Globus pallidus (tissue), 1 donor: ENCODE measurements at regions not wholly inside any gene's neighbourhood (a gene's known extent, or its start where the extent isn't known, plus 50 kb on each side); places are given as distances from the start of the nearest gene placed in this dataset.
"Not testable (repeated sequence)": the region's sequence is repeated elsewhere in the genome, so short reads cannot be mapped to it uniquely, and the experiment has no call there.

Source experiments
- DNase-seq: peaks from one replicate; pipeline ENCODE4 v3.0.0-alpha.2; 2015; ENCODE audit warnings: low spot score

DNA sequence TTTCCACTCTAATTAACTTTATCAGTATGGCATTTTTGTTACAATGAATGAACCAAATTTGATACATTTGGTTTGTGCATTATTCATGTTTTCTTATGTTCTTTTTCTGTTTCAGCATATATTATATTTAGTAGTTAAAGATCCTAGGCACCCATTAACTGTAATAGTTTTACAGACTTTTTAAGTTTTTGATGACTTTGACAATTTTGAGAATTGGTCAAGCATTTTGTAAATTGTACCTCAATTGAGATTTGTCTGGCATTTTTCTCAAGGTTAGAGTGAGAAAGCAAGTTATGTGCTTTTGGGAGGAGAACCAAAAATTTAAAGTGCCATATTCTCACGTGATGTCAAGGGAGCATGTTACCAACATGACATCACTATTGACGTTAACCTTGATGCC is 1019.2 kb downstream of the CDH11 start:
- no peak for DNase-seq

DNA sequence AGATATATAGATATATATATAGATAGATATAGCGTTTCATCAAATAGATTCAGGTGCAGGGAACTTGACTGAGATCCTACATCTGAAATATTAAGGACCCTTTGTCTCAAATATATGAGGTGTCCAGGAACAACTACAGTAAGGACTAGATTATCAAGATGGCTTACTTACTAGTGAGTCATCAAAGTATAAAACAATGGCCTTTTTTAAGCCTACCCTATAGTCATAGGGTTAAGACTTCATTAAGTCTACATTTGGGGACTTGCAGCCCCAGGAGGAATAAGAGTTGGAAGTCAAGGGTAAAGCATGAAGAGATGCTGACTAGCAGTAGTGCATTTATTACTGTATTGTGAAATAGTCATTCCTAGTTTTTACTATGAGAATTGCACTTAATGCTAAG is 1023.4 kb downstream of the CDH11 start:
- DNase-seq = no peak

DNA sequence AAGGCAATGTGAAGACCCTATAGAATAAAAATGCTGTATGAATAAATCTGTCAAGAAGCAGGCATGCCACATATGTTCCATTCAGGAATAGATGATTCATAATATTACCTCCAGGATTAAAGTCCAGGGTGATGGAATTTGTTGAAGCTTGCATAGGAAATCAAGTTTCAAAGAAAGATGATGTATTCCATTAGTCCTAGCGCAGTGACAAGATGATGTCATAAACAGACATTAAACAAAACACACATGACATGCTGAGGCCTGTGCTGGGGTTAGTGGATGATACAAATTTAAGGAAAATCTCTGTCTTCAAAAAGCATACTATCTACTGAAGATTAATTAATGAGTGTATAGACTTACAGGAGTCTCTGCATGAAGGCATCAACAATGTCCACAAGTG is 1025.2 kb downstream of the CDH11 start:
- no peak for DNase-seq

- no peak for DNase-seq
Measured at GRCh38 chr16:64094992-64095634, 1026.8 kb downstream of the CDH11 start.

GRCh38 chr16:64094181-64094965 is 1027.5 kb downstream of the CDH11 start:
- no peak for DNase-seq

DNA sequence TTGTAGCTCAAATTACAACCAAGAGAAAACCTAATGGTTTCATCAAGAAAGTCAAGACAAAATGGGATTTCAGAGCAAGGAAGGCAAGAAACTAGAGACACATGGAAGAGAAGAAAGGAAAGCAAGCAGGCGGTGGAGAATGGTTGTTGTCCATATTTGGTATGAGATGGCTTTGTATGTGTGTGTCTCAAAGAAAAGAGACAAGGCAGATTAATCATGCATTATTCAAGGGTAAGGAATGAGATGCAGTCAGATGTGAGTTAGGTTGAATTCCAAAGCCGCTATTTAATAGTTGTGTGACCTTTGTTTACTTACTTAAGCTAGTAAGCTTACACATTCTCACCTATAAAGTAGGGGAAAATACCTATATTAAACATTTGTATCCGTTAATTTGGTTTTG is 1029.6 kb downstream of the CDH11 start:
- no peak for DNase-seq

DNA sequence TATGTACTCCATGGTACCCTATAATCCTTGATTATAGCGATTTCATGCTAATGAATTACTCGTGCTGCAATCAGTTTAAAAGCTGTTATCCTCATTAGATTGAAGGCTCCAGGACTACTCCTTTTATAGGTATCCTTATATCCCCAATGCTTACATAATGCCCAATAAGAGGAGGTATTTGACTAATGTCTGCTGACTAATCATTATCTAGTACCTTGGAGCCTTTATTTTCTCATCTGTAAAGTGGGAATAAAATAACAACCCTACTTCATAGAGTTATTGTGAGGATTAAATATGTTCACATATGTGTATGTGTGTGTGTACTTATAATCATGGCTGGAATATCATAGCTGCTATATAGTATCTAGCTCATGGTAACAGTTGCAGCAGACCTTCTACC is 1031.5 kb downstream of the CDH11 start:
- no peak for DNase-seq

DNA sequence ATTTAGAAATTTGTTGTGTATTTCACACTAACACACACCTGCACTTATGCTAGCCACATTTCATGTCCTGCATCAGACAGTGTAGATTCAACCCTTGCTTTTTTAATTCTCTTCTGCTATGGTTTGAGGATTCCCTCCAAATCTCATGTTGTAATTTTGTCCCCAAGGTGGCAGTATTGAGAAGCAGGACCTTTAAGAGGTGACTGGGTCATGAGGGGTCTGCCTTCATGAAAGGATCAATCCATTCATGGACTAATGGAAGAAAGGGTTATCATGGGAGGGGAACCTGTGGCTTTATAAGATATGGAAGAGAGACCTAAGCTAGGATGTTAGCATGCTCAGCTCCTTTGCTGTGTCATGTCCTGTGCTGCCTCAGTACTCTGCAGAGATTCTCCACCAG is 1032.2 kb downstream of the CDH11 start:
- peak; percentile 39 for DNase-seq

DNA sequence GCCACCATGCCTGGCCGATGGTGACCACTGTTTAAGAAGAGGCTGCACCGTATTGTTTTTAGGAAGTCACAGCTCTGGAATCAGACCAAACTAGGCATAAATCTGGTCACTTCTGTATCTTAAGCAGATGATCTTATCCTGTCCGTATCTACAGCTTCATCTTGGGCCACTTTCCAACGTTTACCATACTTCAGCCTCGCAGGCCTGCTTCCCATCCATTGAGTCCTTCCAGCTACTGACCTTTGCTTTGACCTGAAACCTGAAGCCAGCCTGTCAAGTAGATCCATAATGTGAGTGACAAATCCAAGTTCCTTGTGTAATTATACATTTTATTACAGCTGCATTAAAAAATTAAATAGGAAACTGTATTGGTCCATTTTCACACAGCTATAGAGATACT is 1033.0 kb downstream of the CDH11 start:
- no peak for DNase-seq

- no peak for DNase-seq
Measured at GRCh38 chr16:64085296-64085695, 1036.6 kb downstream of the CDH11 start.

DNA sequence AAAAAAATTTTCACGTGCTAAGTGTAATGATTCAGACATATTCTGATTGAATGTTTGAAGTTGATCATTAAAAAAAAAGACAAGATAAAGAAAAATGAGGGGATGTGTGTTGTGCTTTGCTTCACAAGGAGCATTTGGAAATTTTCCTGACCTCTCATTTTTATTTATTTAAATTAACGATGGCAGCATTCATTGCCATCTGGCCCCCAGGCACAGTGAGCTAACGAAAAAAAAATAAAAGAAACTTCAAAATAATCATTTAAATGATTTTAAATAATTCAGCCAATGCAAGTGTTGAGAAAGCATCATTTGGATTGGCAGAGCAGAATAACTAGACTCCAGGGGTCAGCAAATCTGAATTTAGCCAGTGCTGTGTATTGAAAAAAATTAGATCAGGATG is 1037.2 kb downstream of the CDH11 start:
- DNase-seq = no peak

DNA sequence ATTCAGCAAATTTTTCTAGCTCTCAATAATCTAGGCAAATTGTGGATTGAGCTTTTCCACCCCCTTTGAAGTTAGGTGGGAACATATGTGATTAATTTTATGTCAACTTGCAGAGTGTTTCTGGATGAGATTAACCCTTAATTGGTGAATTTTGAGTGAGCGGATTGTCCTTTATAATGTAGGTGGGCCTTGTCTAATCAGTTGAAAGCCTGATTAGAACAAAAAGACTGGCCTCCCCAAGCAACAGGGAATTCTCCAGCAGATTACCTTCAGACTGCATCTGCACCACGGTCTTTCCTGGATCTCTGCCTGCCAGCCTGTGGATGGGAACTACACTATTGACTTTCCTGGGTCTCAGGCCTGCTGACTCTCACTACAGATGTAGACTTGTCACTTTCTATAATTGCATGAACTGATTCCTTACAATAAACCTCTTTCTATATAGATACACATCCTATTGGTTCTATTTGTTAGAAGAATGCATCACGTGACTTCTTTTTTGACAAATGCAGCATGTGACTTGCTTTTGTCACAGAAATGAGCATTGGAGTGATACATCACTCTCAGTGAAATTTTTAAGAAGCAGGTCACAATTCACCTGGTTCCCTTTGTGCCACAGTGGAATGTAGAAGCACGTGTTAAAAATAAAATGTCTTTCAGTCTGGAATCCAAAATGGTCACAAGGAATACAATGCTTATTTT is 1038.3 kb downstream of the CDH11 start:
- DNase-seq = no peak

DNA sequence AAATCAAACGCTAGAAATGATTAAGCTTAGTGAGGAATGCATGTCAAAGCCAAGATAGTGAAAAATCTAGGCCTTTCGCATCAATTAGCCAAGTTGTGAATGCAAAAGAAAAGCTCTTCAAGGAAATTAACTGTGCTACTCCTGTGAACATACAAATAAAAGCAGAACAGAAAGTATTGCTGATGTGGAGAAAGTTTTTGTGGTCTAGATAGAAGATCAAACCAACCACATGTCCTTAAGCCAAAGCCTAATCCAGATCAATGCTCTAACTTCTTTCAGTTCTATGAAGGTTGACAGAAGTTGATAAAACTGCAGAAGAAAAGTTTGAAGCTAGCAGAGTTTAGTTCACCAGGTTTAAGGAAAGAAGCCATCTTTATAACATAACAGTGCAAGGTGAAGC is 1044.6 kb downstream of the CDH11 start:
- no peak for DNase-seq

GRCh38 chr16:64074706-64075105 is 1047.2 kb downstream of the CDH11 start:
- no peak for DNase-seq

DNA sequence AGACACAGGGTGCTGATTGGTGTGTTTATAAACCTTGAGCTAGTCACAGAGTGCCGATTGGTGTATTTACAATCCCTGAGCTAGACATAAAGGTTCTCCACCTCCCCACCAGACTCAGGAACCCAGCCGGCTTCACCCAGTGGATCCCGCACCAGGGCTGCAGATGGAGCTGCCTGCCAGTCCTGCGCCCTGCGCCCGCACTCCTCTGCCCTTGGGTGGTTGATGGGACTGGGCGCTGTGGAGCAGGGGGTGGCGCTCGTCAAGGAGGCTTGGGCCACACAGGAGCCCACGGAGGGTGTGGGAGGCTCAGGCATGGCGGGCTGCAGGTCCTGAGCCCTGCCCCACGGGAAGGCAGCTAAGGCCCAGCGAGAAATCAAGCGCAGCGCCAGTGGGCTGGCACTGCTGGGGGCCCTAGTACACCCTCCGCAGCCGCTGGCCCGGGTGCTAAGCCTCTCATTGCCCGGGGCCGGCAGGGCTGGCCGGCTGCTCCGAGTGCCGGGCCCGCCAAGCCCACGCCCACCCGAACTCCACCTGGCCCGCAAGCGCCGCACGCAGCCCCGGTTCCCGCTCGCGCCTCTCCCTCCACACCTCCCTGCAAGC is 1049.6 kb downstream of the CDH11 start:
- not testable (repeated sequence) for DNase-seq

DNA sequence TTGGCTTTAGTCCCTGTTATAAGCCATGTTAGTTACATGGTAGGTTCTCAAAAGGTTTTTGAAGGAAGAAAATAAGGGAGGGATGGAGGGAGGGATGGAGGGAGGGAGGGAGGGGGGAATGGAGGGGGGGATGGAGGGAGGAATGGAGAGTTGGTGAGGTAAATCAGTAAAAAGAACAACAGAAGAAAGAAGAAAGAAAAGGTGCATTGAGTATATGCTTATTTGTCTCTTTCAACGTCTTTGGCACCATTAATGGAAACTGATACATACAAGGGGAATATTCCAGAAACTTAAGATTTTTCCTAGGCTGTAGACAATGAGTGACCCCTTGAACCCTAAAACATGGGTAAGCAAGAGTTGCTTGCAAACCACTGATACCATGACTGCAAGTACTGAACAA is 1056.3 kb downstream of the CDH11 start:
- DNase-seq = no peak

DNA sequence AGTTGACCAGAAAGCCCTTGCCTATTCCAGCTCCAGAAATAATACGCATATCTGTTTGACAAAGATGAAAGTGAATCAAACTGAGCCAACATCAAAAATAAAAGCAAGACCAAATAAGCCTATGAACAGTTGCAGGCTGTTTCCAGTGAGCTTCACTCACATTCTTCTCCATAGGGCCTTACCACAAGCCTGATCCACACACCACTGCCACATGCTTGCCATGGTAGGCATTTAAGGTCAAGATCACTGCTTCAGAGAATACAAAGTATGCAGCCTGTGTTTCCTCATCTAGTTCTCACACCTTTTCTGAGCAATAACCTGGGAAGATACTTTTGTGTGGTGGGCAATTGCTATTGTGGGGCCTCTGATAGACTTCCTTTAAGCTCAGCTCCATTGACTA is 1060.2 kb downstream of the CDH11 start:
- no peak for DNase-seq

DNA sequence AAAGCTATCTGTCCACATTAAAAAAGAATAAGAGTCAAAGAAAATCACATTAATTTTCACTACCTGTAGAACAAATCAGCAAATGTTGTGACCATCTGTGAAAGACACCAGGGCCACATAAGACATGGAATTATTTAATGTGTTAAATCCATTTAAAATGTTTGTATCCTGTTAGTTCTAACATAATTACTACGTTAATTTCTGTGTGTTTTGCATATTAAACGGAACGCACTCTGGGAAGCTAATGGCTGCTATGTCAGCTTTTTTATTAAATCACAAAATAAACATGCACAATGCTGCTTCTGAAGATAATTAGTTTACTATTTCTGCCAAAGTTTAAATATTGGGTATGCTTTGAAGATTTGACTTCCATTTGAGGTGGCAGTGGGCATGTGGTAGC is 1061.2 kb downstream of the CDH11 start:
- no peak for DNase-seq

GRCh38 chr16:64058685-64059084 is 1063.2 kb downstream of the CDH11 start:
- DNase-seq = no peak

DNA sequence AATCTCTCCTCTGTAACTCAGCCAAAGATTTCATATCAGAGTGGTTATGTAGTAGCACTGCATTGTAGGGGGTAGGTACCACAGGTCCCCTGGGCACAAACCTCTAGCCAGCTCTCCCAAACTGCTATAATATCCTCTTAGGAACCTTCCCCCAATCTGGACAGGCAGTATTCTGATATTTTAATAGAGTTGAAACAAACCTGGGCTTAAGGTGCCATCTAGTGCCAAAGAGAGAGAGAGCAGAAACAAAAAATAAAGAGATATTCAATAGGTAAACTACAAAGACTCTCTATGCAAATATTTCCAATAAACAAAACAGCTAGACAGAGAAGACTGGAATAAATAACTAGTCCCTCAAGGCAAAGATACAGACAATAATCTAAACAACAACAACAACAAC is 1070.0 kb downstream of the CDH11 start:
- DNase-seq = no peak

- DNase-seq = no peak
Measured at GRCh38 chr16:64047878-64048277, 1074.0 kb downstream of the CDH11 start.

DNA sequence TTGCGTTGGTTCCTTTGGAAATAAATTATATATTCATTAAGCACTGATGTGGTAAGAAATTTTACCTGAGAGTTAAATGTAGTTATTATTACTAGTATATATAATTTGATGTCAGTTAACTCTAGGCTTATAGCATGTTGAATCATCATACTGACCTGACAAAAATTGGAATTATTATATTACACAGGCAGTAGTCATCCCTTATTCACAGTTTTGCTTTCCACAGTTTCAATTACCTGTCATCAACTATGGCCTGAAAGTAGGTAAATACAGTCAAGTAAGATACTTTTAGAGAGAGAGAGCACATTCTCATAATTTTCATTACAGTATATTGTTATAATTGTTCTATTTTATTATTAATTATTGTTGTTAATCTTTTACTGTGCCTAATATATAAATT is 1074.7 kb downstream of the CDH11 start:
- no peak for DNase-seq

DNA sequence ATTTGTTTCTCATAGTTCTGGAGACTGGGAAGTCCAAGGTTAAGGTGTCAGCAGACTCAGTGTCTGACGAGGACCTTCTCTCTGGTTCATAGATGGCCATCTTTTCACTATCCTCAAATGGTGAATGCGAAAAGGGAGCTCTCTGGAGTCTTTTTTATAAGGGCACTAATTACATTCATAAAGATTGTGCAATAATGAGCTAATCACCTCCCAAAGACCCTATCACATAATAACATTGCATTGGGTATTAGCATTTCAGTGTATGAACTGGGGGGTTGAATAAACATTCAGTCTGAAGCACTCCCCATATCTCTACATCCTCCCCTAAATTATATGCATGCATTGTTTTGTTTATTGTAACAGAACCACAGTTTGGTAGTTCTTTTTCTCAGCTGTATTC is 1086.5 kb downstream of the CDH11 start:
- no peak for DNase-seq
